Left renal cortex interstitium (tissue), 4 donors: ENCODE measurements at regions not wholly inside any gene's neighbourhood (a gene's known extent, or its start where the extent isn't known, plus 50 kb on each side); places are given as distances from the start of the nearest gene placed in this dataset.
"Not testable (repeated sequence)": the region's sequence is repeated elsewhere in the genome, so short reads cannot be mapped to it uniquely, and the experiment has no call there.

Experiments
- DNase-seq, 4 donors: peaks; one replicate each; pipeline ENCODE4 v3.0.0-alpha.2; 2013; ENCODE audit warnings: low read depth in 4 of 4, low spot score in 2 of 4, missing footprints in 1 of 4

DNA sequence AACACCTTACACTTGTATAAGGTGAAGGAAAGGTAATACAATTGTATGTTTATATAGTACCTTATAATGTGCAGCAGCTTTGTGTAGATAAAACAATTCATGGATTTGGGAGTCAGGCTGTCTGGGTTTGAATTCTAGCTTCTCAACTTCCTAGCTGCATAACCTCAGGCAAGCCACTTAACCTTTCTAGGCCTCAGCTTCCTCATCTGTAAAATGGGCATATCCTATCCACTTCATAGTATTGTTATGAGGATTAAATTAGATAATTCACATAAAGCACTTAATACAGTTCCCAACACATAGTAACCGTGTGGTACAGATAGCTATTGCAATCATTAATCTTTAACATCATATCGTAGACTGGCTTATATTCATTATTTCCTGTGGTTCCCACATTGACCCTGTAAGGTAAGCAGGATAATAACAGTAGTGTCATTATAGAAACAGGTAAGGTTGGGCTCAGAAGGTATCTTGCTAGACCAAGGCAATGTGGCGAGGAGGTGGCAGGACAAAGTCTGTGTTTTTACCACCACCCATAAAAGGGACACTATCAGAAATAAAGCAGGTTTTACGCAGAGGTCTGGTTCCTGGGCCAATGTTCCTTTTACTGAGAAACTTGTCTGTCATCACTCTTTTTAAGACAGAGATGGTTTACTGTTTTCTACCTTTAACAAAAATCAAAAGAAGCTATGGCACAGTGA is 334.1 kb downstream of the RRAGC start:
- no peak for DNase-seq

DNA sequence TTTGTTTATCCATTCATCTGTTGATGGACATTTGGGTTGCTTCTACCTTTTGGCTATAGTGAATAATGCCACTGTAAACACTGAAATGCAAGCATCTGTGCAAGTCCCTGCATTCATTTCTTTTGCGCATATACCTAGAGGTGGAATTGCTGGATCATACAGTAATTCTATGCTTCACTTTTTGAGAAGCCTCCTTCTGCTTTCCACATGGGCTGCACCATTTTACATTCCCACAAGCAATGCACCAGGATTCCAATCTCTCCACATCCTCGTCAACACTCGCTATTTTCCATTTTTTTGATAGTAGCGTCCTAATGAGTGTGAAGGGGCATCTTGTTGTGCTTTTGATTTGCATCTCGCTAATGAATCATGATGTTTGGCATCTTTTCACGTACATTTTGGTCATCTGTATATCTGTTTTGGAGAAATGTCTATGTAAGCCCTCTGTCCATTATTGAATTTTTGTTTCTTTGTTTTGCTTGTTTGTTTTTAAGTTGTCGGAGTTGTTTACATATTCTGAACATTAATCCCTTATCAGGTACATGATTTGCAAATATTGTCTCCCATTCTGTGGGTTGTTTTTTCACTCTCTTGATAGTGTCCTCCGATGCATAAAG is 335.4 kb downstream of the RRAGC start:
- DNase-seq: no peak

DNA sequence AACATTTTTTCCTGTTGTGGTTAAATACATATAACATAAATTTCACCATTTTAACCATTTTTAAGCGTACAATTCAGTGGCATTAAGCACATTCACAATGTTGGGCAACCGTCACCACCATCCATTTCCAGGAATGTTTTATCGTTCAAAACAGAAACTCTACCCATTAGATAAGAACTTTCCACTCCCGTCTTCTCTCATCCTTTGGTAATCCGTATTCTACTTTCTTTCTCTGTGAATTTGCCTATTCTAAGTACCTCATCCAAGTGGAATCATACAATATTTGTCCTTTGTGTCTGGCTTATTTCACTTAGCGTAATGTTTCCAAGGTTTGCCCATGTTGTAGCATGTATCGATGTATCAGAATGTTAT is 336.0 kb downstream of the RRAGC start:
- DNase-seq: no peak

DNA sequence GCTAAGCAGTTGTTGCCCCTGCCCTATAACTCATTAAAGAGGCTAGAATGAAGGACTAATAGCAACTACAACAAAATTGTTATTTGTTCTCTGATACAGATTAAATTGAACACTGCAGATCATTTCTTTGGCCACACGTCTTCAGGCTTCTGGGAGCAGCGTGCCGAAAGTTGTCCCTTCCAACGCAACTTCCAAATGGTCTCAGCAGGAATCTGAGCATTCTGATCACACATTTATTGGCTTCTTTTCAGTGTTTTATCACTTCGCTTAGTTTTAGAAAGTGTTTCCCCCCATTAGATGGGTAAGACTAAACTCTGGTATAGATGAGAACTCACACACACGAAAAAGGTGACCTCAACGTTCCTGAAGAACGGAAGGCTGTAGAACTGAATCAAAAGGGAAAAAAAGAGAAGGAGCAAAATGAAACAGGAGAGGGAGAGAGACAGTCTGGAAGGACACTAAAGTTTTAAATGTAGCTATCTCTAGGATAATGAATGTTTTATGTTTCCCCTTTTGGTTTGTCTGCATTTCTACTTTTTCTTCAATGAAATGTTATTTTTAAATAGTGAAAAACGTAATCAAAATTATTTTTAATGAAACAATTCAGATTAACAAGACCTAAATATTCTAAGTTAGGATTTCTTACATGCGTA is 336.5 kb downstream of the RRAGC start:
- DNase-seq: no peak

DNA sequence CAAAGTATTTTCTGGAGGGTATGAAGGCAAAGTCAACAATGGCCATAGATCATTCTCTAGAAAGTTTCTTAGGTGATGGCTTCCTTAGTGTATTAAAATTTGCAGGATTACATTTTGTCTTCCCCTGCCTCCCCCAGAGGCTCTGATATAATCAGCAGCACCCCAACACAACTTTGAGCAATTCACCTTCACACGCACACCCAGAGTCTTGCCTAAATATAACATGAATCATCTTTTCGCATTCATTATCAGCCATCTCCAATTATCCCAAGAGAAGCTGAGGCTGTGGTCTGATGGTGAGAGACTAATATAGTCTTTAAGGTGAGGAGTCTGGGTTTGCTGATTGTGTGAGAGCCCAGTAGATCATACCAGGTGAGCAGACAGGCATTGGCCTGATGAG is 343.0 kb downstream of the RRAGC start:
- no peak for DNase-seq

DNA sequence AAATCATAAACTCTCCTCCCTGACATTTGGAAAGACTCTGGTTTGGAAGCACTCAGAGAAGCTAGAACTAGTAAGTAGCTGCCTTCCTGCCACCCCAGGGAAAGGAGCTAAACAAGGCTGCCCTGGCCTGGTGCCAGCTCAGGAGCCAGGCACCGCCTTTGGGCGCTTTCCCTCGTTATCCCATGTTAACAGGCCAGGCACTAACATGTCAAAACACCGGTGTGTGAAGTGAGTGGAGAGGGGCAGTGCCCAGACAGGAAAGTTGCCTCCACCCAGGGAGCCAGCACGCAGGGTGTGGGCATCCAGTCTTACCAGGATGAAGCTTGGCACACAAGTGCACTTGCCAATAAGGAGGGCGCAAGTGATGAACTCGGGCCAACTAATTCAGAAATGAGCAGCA is 346.8 kb downstream of the RRAGC start:
- no peak for DNase-seq

DNA sequence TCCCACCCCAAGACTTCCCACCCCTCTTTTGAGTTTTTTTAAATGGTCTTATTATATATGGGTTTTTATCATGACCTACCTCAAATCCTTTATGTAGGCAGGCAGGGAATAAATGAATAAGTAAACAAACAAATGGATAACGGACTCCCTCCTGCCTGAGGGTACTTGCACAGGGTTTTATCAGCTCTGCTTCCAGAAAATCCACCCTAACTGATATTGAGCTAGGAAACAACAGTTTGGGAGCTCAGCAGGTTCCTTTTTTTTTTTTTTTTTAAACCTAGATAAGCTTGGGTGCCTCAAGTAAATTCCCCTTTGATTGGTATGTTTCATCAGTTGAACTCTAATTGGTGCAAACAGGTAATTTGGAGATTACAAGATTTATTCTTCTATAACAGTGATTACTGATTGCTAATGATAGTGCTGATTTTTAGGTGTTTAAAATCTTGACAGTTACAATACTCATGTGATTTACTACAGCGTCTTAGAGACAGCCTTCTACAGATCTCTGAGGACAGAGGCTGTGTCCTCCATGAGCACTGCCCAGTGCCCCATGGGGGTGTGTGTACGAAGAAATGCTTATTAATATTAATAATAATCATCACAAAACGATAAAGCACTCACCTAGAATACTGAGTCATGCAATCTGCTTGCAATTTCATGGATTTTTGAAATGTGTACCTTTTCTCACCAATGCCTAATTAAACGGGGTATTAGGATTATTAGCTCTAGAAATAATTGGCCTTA is 347.4 kb downstream of the RRAGC start:
- no peak for DNase-seq

DNA sequence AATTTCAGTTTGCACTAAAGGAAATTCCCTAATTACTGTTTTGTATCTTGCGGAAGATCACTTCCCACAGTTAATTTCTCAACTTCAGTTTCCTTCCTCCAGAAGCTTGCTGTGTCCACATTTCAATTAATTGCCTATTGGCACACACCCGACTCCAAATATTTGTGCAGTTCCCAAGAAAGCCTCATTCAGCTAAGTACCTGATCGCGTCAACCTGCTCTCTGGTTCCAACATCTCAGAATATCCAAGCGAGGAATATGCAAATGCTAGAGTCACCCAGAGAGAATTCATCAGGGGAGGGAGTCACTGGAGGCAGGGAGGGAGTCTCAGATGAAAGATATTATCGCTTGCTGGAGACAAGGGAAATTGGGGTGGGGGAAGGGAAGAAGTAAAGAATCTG is 351.3 kb downstream of the RRAGC start:
- no peak for DNase-seq

DNA sequence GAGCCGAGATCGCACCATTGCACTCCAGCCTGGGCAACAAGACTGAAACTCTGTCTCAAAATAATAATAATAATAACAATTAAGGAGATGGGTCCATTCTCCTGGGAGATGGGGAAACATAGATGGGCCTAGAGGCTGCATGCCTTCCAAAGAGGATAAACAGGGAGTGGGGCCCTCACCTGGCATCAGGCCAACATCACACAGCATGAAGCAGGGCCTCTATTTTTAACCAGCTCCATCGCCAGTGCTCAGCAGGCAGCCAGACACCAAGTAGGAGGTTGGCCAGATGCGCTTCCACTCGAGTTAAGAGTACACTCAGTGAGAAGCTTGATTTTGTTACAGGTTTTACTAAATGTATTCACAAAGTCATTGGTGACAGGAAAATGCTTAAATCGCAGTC is 352.0 kb downstream of the RRAGC start:
- no peak for DNase-seq

DNA sequence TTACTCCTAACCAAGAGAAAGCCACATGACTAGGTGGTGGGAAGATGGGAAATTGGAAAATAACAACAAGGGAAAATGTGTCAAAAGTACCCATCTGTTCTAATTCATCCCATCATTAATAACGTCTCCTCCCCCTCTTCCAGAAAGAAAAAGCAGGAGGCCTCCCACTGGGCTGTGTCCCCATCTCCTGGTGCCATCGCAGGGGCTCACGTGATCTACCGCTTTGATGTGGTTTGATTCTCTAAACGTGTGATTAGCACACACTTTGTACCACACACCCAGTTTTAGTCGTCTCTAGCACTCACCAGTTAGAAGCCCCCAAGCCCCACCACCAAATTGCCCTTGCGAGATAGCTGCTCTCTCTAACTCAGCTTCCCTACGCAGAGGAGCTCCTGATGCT is 353.6 kb downstream of the RRAGC start:
- no peak for DNase-seq

DNA sequence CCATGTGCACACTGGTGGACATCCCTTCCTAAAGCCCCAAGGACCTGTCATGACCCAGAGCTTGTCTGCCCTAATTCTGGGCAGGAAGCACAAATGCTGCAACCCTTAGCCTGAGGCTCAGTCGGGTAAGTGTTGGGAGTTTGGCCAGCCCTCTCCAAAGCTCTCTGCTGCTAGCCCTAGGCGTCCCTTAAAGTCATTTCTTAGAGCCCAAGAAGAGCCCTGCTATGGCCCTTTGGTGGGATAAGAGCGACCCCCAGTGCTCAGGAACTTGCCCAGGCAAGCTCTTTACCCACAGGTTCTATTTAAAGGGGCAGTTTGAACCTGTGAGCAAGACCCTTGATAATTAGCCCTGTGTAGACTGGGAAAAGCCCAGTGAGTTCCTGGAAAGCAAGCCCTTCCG is 356.8 kb downstream of the RRAGC start:
- no peak for DNase-seq

DNA sequence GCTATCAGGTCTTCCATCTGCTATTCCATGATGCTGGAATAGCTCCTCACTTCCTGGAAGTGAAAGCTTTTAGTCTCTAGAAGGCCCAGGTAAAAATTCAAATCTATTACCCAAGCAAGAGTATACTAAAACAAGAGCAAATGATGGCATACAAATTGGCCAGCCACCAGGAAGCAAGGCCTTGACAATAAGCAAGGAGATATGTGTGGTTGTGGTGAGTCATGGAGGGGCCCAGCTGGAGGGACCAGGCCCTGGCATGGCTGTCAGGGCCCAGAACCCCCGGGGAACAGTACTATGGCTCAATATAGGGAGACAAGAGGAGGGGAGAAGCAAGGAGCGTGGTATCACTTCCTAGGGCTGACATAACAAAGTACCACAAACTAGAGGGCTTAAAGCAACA is 358.7 kb downstream of the RRAGC start:
- no peak for DNase-seq

DNA sequence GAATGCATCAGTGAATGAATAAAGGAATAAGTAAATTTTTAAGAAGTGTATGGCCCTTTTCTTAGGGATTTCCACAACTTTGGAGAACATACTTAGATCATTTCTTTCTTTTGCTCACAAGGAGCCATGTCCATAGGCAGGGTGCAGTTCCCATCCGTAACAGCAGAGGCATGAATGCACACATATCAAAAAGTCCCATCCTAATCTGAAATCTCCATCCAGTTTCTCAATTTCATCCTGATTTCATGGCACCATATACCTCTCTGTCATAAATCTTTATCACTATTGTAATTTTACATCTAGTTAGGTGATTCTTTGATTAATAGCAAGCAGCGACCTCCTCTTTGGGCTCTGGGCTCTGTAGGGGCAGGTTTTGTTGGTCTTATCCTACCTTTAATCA is 359.2 kb downstream of the RRAGC start:
- DNase-seq: no peak

DNA sequence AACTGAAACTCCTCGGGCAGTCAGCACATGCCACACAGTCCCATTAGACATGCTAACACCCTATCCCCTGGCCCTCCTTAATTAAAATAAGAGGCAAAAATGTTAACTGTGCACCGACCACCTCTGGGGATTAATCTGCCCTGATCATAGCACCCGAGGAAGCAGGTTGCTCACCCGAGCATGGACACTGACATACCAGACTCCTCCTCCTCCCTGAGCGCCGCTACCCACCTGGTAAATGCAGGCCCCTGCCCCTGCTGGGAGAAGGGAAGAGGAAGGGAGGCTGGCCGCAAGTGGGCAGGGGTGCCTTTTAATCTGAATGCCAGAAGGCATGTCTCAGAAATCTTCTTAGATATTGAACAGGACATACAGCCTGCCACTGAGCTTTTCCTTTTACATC is 360.9 kb downstream of the RRAGC start:
- no peak for DNase-seq

DNA sequence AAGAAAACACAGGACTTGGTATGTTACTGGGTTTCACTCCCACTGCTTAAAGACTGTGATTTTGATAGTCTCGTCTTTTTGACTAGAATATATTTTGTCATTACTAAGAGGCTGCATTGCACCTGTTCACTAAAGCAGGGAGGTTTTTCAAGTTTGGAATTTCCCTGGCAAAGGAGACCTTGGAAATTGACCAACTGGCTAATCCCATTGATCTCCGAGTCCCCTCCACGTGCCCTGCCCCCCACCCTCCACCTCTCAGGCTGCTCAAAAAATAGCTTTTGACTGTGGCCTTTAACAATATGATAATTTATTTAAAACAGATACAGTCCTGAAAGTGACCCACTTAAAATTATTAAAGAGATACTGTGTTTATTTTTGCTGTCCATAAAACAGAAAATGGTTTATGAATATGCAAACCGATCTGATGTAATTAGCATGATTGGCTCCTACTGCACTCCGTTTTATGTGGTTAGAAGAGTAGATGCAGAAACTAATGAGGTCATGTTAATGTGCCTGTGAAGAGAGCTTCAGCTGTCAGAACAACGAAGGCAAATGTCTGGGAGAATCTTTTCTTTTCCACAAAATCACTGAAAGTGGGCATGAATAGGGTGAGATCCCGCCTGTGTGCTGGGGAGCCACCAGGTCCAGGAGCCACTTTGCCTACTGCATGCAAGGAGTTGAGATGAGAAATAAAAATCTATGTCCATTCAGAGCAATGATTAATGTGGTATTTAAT is 361.5 kb downstream of the RRAGC start:
- no peak for DNase-seq

DNA sequence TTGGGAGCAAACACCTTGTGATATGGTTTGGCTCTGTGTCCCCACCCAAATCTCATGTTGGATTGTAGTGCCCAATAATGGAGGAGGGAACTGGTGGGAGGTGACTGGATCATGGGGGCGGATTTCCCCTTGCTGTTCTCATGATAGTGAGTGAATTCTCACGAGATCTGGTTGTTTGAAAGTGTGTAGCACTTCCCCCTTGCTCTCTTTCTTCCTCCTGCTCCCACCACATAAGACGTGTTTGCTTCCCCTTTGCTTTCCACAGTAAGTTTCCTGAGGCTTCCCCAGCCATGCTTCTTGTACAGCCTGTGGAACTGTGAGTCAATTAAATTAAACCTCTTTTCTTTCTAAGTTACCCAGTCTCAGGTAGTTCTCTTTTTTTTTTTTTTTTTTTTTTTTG is 366.3 kb downstream of the RRAGC start:
- DNase-seq: not testable (repeated sequence)

DNA sequence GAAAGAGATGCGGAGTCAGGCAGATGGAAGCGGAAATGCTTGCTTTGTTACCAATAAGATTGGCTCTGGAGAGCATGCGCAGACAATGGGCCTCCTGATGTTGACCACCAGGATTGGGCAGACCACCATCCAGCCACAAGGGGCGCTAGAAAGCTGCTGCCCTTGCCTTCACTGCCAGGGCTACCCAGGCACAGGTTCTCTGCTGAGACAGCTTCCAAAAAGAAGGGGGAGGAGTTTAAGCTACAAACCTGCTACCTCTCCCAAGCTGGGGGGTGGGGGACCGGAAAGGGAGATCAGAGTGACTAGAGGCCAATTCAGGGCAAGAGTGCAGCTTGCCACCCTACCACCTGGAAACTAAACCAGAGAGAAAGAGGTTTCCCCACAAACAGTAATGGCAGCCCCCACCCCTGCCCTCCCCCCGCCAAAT is 369.7 kb downstream of the RRAGC start:
- no peak for DNase-seq

DNA sequence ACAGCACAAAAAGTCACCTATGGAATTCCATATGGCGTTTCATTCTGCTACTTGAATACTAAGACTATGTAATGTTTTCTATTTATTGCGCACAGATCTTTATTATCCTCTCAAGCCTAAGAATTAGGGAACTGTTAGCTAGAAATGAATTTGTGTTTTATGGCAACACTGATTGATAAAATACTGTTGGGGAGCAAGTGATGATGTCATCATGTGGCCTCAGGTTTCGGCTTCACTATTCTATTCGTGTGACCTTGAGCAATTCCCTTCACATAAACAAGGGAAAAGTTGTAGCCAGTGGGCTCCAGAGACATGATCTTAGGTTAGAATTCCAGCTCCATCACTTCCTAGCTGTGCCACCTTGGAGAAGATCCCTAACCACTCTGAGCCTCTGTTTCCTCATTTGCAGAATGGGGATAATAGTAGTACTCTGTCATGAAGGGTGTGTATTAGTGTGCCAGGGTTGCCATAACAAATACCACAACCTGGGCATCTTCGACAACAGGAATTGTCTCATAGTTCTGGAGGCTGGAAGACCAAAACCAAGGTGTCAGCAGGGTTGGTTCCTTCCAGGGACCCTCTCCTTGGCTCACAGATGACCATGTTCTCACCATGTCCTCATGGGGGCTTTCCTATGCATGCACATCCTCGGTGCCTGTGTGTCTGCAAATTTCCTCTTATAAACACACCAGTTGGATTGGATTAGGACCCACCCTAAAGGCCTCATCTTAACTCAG is 371.2 kb downstream of the RRAGC start:
- DNase-seq: no peak

DNA sequence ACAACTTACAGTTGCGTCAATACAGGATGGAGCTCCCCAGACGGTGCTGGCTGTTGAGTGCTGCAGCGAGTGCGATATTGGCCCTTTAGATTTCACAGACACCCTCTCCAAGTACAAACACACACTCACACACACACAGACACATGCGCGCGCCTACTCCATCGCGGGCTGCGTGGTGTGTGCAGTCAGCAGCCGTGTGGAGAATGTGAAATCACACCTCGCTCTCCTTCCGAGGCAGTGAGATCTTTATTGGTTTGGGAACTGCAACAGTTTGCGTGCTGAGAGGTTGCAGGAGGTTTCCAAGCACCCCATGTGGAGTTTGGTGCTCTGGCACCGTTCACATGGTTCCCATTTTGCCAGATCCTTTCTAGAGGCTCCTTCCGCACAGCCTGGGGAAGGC is 372.2 kb downstream of the RRAGC start:
- no peak for DNase-seq

DNA sequence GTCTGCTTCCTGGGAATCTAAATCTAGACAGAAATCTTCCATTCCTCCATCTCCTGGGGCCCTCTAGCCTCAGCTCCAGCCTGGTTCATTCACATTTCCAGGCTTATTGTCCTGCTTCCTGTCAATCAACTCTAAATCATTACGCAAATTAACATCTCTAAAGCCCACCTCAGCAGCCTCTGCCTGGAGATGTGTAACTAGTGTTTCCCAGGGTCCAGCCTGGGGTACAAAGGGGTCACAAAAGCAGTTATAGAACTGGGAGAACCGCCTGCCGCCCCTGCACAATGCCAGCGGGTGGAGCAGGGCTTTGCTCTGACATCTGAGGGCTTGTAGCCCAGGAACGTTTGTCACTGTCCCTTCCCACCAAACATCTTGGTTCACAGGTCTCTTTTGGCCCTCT is 373.5 kb downstream of the RRAGC start:
- no peak for DNase-seq
